PC-9 (cell line): ENCODE measurements at regions not wholly inside any gene's neighbourhood (a gene's known extent, or its start where the extent isn't known, plus 50 kb on each side); places are given as distances from the start of the nearest gene placed in this dataset.

Source experiments
- BruUV-seq: library from RNA; stranded (reverse); fragments of 400-500 nt; replicated peaks from 2 replicates; lab custom pipeline; 2021; lab: Mats Ljungman, UMichigan
- CTCF ChIA-PET: fragments of 300-600 bp; sonication (Branson Sonifier 250); formaldehyde crosslinking; loops from one replicate; lab custom pipeline; 2022; ENCODE audit warnings: antibody characterized with exemption; lab: Charles Lee
- POLR2A ChIA-PET: fragments of 300-600 bp; sonication (Branson Sonifier 250); formaldehyde crosslinking; loops from one replicate; lab custom pipeline; 2022; ENCODE audit warnings: antibody characterized with exemption; ENCODE audit not compliant: unreplicated experiment; lab: Charles Lee
- DNase-seq, 2 experiments: peaks; one replicate each; pipeline versions ENCODE4 v3.0.0 to v3.0.0-alpha.2; 2015 to 2022; ENCODE audit warnings: mixed read lengths in 1 of 2
- H2AFZ ChIP-seq: fragments of 200-600 bp; sonication (generic); 2 replicates; pipeline ENCODE4 v1.8.1; 2017; ENCODE audit warnings: antibody characterized with exemption
- H3F3A ChIP-seq: fragments of 200-600 bp; sonication (generic); 2 replicates; pipeline ENCODE4 v1.8.1; 2017; ENCODE audit warnings: antibody characterized with exemption, mild to moderate bottlenecking, low read depth; ENCODE audit not compliant: insufficient read depth
- H3K27ac ChIP-seq: fragments of 200-600 bp; sonication (generic); 2 replicates; pipeline ENCODE4 v1.6.1; 2016; ENCODE audit warnings: mixed run types
- H3K27me3 ChIP-seq: fragments of 200-600 bp; sonication (generic); 2 replicates; pipeline ENCODE4 v1.6.1; 2016; ENCODE audit warnings: low read depth, mixed run types; ENCODE audit not compliant: insufficient read depth
- H3K36me3 ChIP-seq: fragments of 200-600 bp; sonication (generic); 2 replicates; pipeline ENCODE4 v1.6.1; 2016; ENCODE audit warnings: low read depth, mixed run types
- H3K4me1 ChIP-seq: fragments of 200-600 bp; sonication (generic); replicated peaks from 2 replicates; pipeline ENCODE4 v1.6.1; 2016; ENCODE audit warnings: mixed run types; ENCODE audit not compliant: insufficient read depth
- H3K4me2 ChIP-seq: fragments of 200-600 bp; sonication (generic); 2 replicates; pipeline ENCODE4 v1.6.1; 2017; ENCODE audit warnings: mixed run types
- H3K4me3 ChIP-seq: fragments of 200-600 bp; sonication (generic); 2 replicates; pipeline ENCODE4 v1.6.1; 2016; ENCODE audit warnings: mixed run types
- H3K79me2 ChIP-seq: fragments of 200-600 bp; sonication (generic); 2 replicates; pipeline ENCODE4 v1.6.1; 2017; ENCODE audit warnings: low read depth, mixed run types
- H3K9me2 ChIP-seq: fragments of 200-600 bp; sonication (generic); 2 replicates; pipeline ENCODE4 v1.8.1; 2017; ENCODE audit warnings: mild to moderate bottlenecking; ENCODE audit not compliant: insufficient read depth
- H3K9me3 ChIP-seq: fragments of 200-600 bp; sonication (generic); 2 replicates; pipeline ENCODE4 v1.8.1; 2016; ENCODE audit warnings: low read depth; ENCODE audit not compliant: insufficient read depth
- H4K20me1 ChIP-seq: fragments of 200-600 bp; sonication (generic); 2 replicates; pipeline ENCODE4 v1.8.1; 2017; ENCODE audit not compliant: insufficient read depth
- EZH2 ChIP-seq: fragments of 200-600 bp; sonication (generic); IDR thresholded peaks from 2 replicates; pipeline ENCODE4 v1.8.0; 2017; ENCODE audit warnings: antibody characterized with exemption, low read depth
- intact Hi-C: fragments of 100-400 bp; cut with micrococcal nuclease; formaldehyde crosslinking; loops from one replicate; pipeline ENCODE4 v1.10.0; 2022; ENCODE audit not compliant: unreplicated experiment
- TF ChIP-seq, protein P1 (sequence below): fragments of 200-600 bp; sonication (generic); conservative IDR thresholded peaks from 2 replicates; pipeline ENCODE4 v1.6.1; 2017; ENCODE audit warnings: mixed run types, antibody characterized with exemption, mild to moderate bottlenecking, moderate library complexity

DNA sequence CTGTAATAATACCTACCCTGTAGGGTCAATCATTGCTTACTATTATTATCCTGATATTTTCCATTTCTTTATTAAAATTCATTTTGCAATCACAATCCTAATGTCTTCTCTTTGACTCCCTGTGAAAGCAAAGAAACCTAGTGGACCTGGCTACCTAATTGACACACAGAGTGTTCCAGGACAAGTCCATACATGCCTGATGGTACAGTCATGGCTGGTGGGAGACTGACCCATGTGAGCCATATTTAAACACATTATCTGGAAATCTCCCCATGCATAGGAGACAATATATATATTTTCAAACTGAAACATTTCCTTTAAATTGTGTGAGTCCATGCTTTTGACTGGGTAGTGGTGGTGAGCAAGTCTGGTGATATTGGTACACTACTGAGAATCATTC is 230.6 kb upstream of the DACH1 start:
- Histone ChIP-seq H2AFZ (no peak overlapping the region), H3K79me2 (no peaks in the 10 kb centered on the region), H3K27me3 (no peaks in the 10 kb centered on the region), H3K36me3 (no peaks in the 10 kb centered on the region), H3F3A (no peaks in the 10 kb centered on the region), H3K27ac (no peak overlapping the region), H3K9me3 (no peaks in the 10 kb centered on the region), H3K4me2 (no peak overlapping the region), H3K4me1 (no peaks in the 10 kb centered on the region), H3K4me3 (no peak overlapping the region), H3K9me2 (no peaks in the 10 kb centered on the region; the same call in 1 of the 2 replicates), H4K20me1 (no peaks in the 10 kb centered on the region)
- DNase-seq = no peak
- CTCF ChIA-PET = no interaction called here
- BruUV-seq = no TSS peak
- intact Hi-C loops = no loop called here
- POLR2A ChIA-PET = no interaction called here
- TF ChIP-seq, protein P1, sequence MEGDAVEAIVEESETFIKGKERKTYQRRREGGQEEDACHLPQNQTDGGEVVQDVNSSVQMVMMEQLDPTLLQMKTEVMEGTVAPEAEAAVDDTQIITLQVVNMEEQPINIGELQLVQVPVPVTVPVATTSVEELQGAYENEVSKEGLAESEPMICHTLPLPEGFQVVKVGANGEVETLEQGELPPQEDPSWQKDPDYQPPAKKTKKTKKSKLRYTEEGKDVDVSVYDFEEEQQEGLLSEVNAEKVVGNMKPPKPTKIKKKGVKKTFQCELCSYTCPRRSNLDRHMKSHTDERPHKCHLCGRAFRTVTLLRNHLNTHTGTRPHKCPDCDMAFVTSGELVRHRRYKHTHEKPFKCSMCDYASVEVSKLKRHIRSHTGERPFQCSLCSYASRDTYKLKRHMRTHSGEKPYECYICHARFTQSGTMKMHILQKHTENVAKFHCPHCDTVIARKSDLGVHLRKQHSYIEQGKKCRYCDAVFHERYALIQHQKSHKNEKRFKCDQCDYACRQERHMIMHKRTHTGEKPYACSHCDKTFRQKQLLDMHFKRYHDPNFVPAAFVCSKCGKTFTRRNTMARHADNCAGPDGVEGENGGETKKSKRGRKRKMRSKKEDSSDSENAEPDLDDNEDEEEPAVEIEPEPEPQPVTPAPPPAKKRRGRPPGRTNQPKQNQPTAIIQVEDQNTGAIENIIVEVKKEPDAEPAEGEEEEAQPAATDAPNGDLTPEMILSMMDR = no peak
- no peak for TF ChIP-seq EZH2

GRCh38 chr13:72093262-72093661 is 226.3 kb upstream of the DACH1 start:
- BruUV-seq = no TSS peak
- DNase-seq = no peak
- no peaks in the 10 kb centered on the region for H3K4me1 ChIP-seq
- intact Hi-C loops = no loop called here
- no peaks in the 10 kb centered on the region for H3K36me3 ChIP-seq
- no peak overlapping the region for H3K27ac ChIP-seq
- no peaks in the 10 kb centered on the region for H4K20me1 ChIP-seq
- no peaks in the 10 kb centered on the region for H3F3A ChIP-seq
- no peak overlapping the region for H3K4me2 ChIP-seq
- no peaks in the 10 kb centered on the region; the same call in 1 of the 2 replicates for H3K9me2 ChIP-seq
- no peaks in the 10 kb centered on the region for H3K27me3 ChIP-seq
- no peaks in the 10 kb centered on the region for H3K79me2 ChIP-seq
- H3K9me3 ChIP-seq = no peaks in the 10 kb centered on the region
- TF ChIP-seq EZH2 = no peak
- TF ChIP-seq, protein P1 = no peak
- CTCF ChIA-PET = no interaction called here
- no peak overlapping the region for H2AFZ ChIP-seq
- H3K4me3 ChIP-seq = no peak overlapping the region
- POLR2A ChIA-PET = no interaction called here

GRCh38 chr13:72074663-72075062 is 207.7 kb upstream of the DACH1 start:
- intact Hi-C loops = no loop called here
- H3K36me3 ChIP-seq = no peaks in the 10 kb centered on the region
- no peaks in the 10 kb centered on the region for H3K4me1 ChIP-seq
- H3K27me3 ChIP-seq = no peaks in the 10 kb centered on the region
- no peak overlapping the region for H3K4me3 ChIP-seq
- no peak overlapping the region for H2AFZ ChIP-seq
- no peaks in the 10 kb centered on the region for H3K9me3 ChIP-seq
- H3K4me2 ChIP-seq = no peak overlapping the region
- H3F3A ChIP-seq = no peaks in the 10 kb centered on the region
- no TSS peak for BruUV-seq
- POLR2A ChIA-PET = no interaction called here
- no peak overlapping the region for H3K27ac ChIP-seq
- no peaks in the 10 kb centered on the region for H4K20me1 ChIP-seq
- CTCF ChIA-PET = no interaction called here
- no peaks in the 10 kb centered on the region for H3K9me2 ChIP-seq
- TF ChIP-seq, protein P1 = no peak
- no peak for TF ChIP-seq EZH2
- no peaks in the 10 kb centered on the region for H3K79me2 ChIP-seq
- DNase-seq = no peak
